ENCODE measurements at regions not wholly inside any gene's neighbourhood (a gene's known extent, or its start where the extent isn't known, plus 50 kb on each side); places are given as distances from the start of the nearest gene placed in this dataset.

DNA sequence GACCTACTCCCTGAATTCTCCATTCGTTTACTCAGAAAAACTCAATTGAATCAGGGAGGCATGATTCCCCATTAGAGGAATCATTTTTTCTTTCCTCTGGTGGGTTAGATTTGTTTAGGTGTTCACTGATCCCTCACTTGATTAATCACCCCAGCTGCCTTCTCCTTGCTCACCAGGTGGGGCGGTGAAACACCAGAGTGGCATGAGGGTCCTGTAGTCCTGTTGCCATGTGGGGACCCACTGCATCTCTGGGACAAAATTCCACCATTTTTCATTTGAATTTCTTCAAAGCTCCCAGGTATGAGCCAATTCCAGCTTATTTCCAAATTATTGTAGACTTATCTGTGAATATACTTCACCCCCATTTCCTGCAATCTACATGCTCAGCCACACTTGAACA lies 462.7 kb upstream of the ZNF507 start:
- TF ChIP-seq, protein P1, sequence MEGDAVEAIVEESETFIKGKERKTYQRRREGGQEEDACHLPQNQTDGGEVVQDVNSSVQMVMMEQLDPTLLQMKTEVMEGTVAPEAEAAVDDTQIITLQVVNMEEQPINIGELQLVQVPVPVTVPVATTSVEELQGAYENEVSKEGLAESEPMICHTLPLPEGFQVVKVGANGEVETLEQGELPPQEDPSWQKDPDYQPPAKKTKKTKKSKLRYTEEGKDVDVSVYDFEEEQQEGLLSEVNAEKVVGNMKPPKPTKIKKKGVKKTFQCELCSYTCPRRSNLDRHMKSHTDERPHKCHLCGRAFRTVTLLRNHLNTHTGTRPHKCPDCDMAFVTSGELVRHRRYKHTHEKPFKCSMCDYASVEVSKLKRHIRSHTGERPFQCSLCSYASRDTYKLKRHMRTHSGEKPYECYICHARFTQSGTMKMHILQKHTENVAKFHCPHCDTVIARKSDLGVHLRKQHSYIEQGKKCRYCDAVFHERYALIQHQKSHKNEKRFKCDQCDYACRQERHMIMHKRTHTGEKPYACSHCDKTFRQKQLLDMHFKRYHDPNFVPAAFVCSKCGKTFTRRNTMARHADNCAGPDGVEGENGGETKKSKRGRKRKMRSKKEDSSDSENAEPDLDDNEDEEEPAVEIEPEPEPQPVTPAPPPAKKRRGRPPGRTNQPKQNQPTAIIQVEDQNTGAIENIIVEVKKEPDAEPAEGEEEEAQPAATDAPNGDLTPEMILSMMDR (IDR thresholded peaks at IDR 0.05; ENCODE audit: low read length) = no peak
- no peak for TF ChIP-seq EZH2phosphoT487 (IDR thresholded peaks at IDR 0.05; ENCODE audit: low read length)
- TF ChIP-seq EZH2 (optimal IDR thresholded peaks at IDR 0.05; ENCODE audit: low read depth, low read length) = no peak

Data from MM.1S (cell line).